ENCODE measurements at regions not wholly inside any gene's neighbourhood (a gene's known extent, or its start where the extent isn't known, plus 50 kb on each side); places are given as distances from the start of the nearest gene placed in this dataset.

- TF ChIP-seq CTCF (conservative IDR thresholded peaks at IDR 0.05), result no peak
- no peak for TF ChIP-seq ZFX (IDR thresholded peaks at IDR 0.05)
Observed at GRCh38 chr3:82281205-82281604, 519.8 kb upstream of the GBE1 start.
